B cell (primary cell): ENCODE measurements at regions not wholly inside any gene's neighbourhood (a gene's known extent, or its start where the extent isn't known, plus 50 kb on each side); places are given as distances from the start of the nearest gene placed in this dataset.

ENCODE experiments used
- ATAC-seq: fragments of 200-7000 bp; cut with Tn5 transposase; one replicate; pipeline ENCODE4 v1.10.0; 2021; ENCODE audit warnings: low read depth, mild to moderate bottlenecking, moderate number of reproducible peaks, moderate library complexity
- CTCF ChIA-PET: fragments of 350-600 bp; sonication (Branson Sonifier 250); formaldehyde crosslinking; loops from one replicate; lab custom pipeline; 2021; ENCODE audit warnings: antibody characterized with exemption, inconsistent platforms; lab: Charles Lee
- POLR2A ChIA-PET: fragments of 350-600 bp; sonication (Branson Sonifier 250); formaldehyde crosslinking; loops from one replicate; lab custom pipeline; 2021; ENCODE audit warnings: antibody characterized with exemption; lab: Charles Lee
- DNase-seq: peaks from one replicate; pipeline ENCODE4 v3.0.0; 2013
- H2AFZ ChIP-seq: 2 replicates; pipeline ENCODE4 v1.6.1; 2012; ENCODE audit warnings: mild to moderate bottlenecking, low read depth, low read length; ENCODE audit not compliant: insufficient read depth, poor library complexity, severe bottlenecking
- H3K27ac ChIP-seq, 2 donors: 1 replicate in 1 of 2; 2 replicates in 1 of 2; pipeline ENCODE4 v1.5.1; 2012 to 2013; ENCODE audit warnings: low read length in 2 of 2, mild to moderate bottlenecking in 2 of 2, moderate library complexity in 1 of 2
- H3K27me3 ChIP-seq, 4 experiments: fragments of 200-600 bp in 1 of 4; sonication (generic) in 1 of 4; replicated peaks in 1 of 4; 1 replicate in 2 of 4; 2 replicates in 2 of 4; pipeline versions ENCODE4 v1.6.1 to v1.7.0; 2013 to 2016; ENCODE audit warnings: low read length in 3 of 4, mild to moderate bottlenecking in 2 of 4, mixed read lengths in 1 of 4, moderate library complexity in 1 of 4; ENCODE audit not compliant: insufficient read depth in 4 of 4, control insufficient read depth in 3 of 4; ENCODE audit errors: control extremely low read depth in 1 of 4
- H3K36me3 ChIP-seq, 2 experiments: replicated peaks in 1 of 2; 1 replicate in 1 of 2; 2 replicates in 1 of 2; pipeline versions ENCODE4 v1.6.1 to v1.7.1; 2013; ENCODE audit warnings: low read length in 1 of 2; ENCODE audit not compliant: insufficient read depth in 2 of 2, control insufficient read depth in 1 of 2; ENCODE audit errors: control extremely low read depth in 1 of 2, extremely low read depth in 1 of 2
- H3K4me1 ChIP-seq, 2 donors: fragments of 200-600 bp in 1 of 2; sonication (generic) in 1 of 2; 1 replicate in 1 of 2; 2 replicates in 1 of 2; pipeline versions ENCODE4 v1.5.1 to v1.6.1; 2013 to 2017; ENCODE audit warnings: low read length in 2 of 2; ENCODE audit not compliant: control insufficient read depth in 2 of 2, insufficient read depth in 2 of 2
- H3K4me2 ChIP-seq: replicated peaks from 2 replicates; pipeline ENCODE3; 2012; ENCODE audit warnings: mild to moderate bottlenecking, low read depth, low read length; ENCODE audit not compliant: poor library complexity, severe bottlenecking
- H3K4me3 ChIP-seq, 5 experiments: fragments of 200-600 bp in 1 of 5; sonication (generic) in 1 of 5; 1 replicate in 3 of 5; 2 replicates in 2 of 5; pipeline versions ENCODE4 v1.5.1 to v1.7.0; 2011 to 2016; ENCODE audit warnings: low read length in 4 of 5, mild to moderate bottlenecking in 4 of 5, low read depth in 2 of 5, control low read depth in 1 of 5, moderate library complexity in 1 of 5; ENCODE audit not compliant: insufficient read depth in 1 of 5; ENCODE audit errors: control extremely low read depth in 1 of 5, extremely low read depth in 1 of 5
- H3K79me2 ChIP-seq: fragments of 200-600 bp; sonication (generic); one replicate; pipeline ENCODE4 v1.6.0; 2016; ENCODE audit warnings: low read length; ENCODE audit not compliant: control insufficient read depth, insufficient read depth
- H3K9ac ChIP-seq: fragments of 200-600 bp; sonication (generic); 2 replicates; pipeline ENCODE4 v1.6.1; 2017; ENCODE audit warnings: mild to moderate bottlenecking, low read length, moderate library complexity
- H3K9me3 ChIP-seq, 3 donors: one replicate each; pipeline versions ENCODE4 v1.6.1 to v1.7.1; 2013; ENCODE audit warnings: low read length in 2 of 3; ENCODE audit not compliant: control insufficient read depth in 2 of 3, insufficient read depth in 1 of 3; ENCODE audit errors: control extremely low read depth in 1 of 3
- H4K20me1 ChIP-seq: 2 replicates; pipeline ENCODE4 v1.6.0; 2012; ENCODE audit warnings: mild to moderate bottlenecking, low read length; ENCODE audit not compliant: insufficient read depth, control insufficient read depth, poor library complexity, severe bottlenecking
- H3K27ac Mint-ChIP-seq: one replicate; pipeline ENCODE4 v1.8.0; 2021; ENCODE audit warnings: mixed read lengths
- H3K27me3 Mint-ChIP-seq: one replicate; pipeline ENCODE4 v1.8.0; 2021; ENCODE audit warnings: mixed read lengths
- H3K4me1 Mint-ChIP-seq: one replicate; pipeline ENCODE4 v1.8.0; 2021; ENCODE audit warnings: mixed read lengths
- H3K4me3 Mint-ChIP-seq: one replicate; pipeline ENCODE4 v1.8.0; 2021; ENCODE audit warnings: mixed read lengths
- H3K9me3 Mint-ChIP-seq: one replicate; pipeline ENCODE4 v1.8.0; 2022; ENCODE audit warnings: mixed read lengths; ENCODE audit not compliant: insufficient read depth
- CTCF ChIP-seq: fragments of 200-600 bp; IDR thresholded peaks from one replicate; pipeline ENCODE4 v1.8.0; 2022; ENCODE audit warnings: antibody characterized with exemption, mild to moderate bottlenecking
- EZH2 ChIP-seq: IDR thresholded peaks from 2 replicates; pipeline ENCODE4 v1.6.1; 2012; ENCODE audit warnings: borderline replicate concordance, low read depth, mild to moderate bottlenecking, moderate library complexity, low read length; ENCODE audit not compliant: insufficient read depth, poor library complexity, severe bottlenecking
- WGBS: methylation state at CpG from one replicate; pipeline ENCODE4 v1.1.5; 2013; ENCODE audit warnings: missing lambda C conversion rate; ENCODE audit not compliant: insufficient coverage; 5-methylcytosine and 5-hydroxymethylcytosine counted together
- intact Hi-C: fragments of 100-400 bp; cut with micrococcal nuclease; formaldehyde crosslinking; loops from one replicate; pipeline ENCODE4 v1.10.0; 2022

GRCh38 chr13:104426435-104426834 is 1360.2 kb upstream of the SLC10A2 start:
- H3K36me3 ChIP-seq, result no peaks in the 10 kb centered on the region
- H3K4me1 Mint-ChIP-seq, result no peaks in the 10 kb centered on the region
- H3K27me3 ChIP-seq, result no peaks in the 10 kb centered on the region
- no peaks in the 10 kb centered on the region for H4K20me1 ChIP-seq
- no peaks in the 10 kb centered on the region for H3K79me2 ChIP-seq
- H3K9ac ChIP-seq, result no peak overlapping the region
- H2AFZ ChIP-seq, result no peak overlapping the region
- no peak overlapping the region for H3K27ac Mint-ChIP-seq
- DNase-seq, result no peak
- H3K4me3 Mint-ChIP-seq, result no peak overlapping the region
- no CpG with 5 or more reads among the region's 4 CpGs for WGBS
- H3K27ac ChIP-seq, result no peak overlapping the region
- no peak overlapping the region for H3K4me3 ChIP-seq
- no peaks in the 10 kb centered on the region for H3K4me1 ChIP-seq
- TF ChIP-seq EZH2 (no peak), CTCF (no peak)
- no peak overlapping the region for H3K4me2 ChIP-seq
- POLR2A ChIA-PET, result no interaction called here
- CTCF ChIA-PET, result no interaction called here
- H3K27me3 Mint-ChIP-seq, result no peaks in the 10 kb centered on the region
- no peaks in the 10 kb centered on the region for H3K9me3 Mint-ChIP-seq
- intact Hi-C loops, result no loop called here
- no peak for ATAC-seq
- peaks cover 0 to 7% (median 0%) of the 10 kb centered on the region in 3 donors for H3K9me3 ChIP-seq

DNA sequence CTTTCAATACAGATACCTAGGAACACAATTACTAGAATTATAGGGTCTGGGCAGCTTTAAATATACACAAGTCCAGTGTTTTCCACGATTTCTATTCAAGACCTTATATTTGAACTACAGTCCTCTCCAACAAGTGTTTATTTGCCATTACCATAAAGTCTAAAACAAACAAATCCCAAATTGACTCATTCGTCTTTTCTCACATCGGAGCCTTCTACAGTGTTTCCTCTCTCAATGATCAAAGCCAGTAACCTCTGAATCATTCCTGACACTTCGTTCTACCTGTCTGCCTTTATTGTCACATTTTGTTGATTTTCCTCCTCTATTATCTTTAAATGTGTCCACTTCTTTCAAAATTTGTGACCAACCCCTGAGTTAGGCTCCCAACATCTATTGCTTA is 1356.5 kb upstream of the SLC10A2 start:
- Histone ChIP-seq H3K79me2 (no peaks in the 10 kb centered on the region), H2AFZ (no peak overlapping the region), H3K4me1 (no peaks in the 10 kb centered on the region), H3K4me3 (no peak overlapping the region), H3K27me3 (no peaks in the 10 kb centered on the region), H3K36me3 (no peaks in the 10 kb centered on the region), H3K9ac (no peak overlapping the region), H3K4me2 (no peak overlapping the region), H3K9me3 (peaks cover 0 to 7% (median 0%) of the 10 kb centered on the region in 3 donors), H4K20me1 (no peaks in the 10 kb centered on the region), H3K27ac (no peak overlapping the region)
- no peaks in the 10 kb centered on the region for H3K27me3 Mint-ChIP-seq
- WGBS, result 71% methylated on average over 2 of the region's 4 CpGs
- no peak overlapping the region for H3K27ac Mint-ChIP-seq
- no peaks in the 10 kb centered on the region for H3K4me1 Mint-ChIP-seq
- no peak for DNase-seq
- H3K9me3 Mint-ChIP-seq, result no peaks in the 10 kb centered on the region
- no peak overlapping the region for H3K4me3 Mint-ChIP-seq
- no peak for TF ChIP-seq EZH2
- no peak for TF ChIP-seq CTCF
- intact Hi-C loops, result no loop called here
- CTCF ChIA-PET, result no interaction called here
- POLR2A ChIA-PET, result no interaction called here
- ATAC-seq, result no peak
